NOMO-1 (cell line): ENCODE measurements at regions not wholly inside any gene's neighbourhood (a gene's known extent, or its start where the extent isn't known, plus 50 kb on each side); places are given as distances from the start of the nearest gene placed in this dataset.
"Not testable (repeated sequence)": the region's sequence is repeated elsewhere in the genome, so short reads cannot be mapped to it uniquely, and the experiment has no call there.

Source experiments
- DNase-seq, 2 experiments: peaks; one replicate each; lab custom pipeline; 2025; ENCODE audit not compliant: unreplicated experiment in 2 of 2; lab: John Stamatoyannopoulos, UW

DNA sequence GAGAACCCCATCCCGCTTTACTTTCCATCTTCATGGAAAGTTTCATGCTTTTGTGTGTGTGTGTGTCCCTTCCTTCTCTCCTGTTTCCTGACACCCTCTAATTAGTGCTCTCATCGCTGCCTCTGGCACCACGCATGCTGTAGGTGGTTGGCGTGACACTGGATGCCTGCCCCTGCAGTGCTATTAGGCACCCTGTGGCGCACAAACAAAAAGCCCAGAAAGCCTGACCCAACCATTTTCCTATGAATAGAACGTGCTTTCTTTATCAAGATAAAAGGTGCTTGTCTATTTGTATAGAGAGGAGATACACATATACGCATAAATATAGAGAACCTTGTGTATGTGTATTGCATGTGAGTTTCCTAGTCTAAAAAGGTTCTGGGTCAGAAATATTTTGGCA is 120.8 kb upstream of the CDCA7L start:
- DNase-seq, result no peak

DNA sequence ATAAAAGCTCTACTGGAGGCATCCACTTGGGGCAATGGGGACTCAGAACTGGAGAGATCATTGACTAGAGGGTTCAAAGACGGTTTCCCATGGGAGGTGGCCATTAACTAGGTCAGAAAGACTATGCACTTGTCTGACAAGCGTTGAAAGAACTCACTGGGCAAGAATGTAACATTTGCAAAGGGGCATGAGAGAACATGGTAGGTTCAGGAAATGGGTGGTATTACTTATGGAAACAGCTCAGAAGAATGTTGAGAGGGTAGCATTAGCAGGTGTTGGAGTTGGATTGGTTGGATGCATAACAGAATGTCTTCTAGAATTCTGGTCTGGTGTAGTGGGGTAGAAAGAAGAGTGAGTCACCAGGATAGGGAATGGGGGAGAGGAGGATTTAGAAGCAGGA is 119.1 kb upstream of the CDCA7L start:
- DNase-seq, result no peak

DNA sequence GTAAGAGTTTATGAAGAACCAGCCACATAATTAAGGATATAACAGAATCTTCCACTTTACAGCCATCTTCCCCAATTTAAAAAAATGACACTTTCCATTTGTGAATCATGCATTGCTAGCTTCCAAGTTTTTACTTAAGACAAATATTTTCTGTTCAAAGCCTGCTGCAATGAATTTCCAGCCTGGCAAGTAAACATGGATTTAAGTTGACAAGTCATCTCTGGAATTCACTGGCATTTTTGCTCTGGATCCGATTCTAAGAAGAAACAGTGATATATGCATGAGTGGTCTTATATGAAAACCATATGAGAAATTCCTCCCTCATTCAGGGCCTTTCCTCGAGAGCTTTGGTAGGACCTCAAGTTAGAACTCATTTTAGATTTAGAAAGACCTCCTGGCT is 116.1 kb upstream of the CDCA7L start:
- DNase-seq, result no peak

DNA sequence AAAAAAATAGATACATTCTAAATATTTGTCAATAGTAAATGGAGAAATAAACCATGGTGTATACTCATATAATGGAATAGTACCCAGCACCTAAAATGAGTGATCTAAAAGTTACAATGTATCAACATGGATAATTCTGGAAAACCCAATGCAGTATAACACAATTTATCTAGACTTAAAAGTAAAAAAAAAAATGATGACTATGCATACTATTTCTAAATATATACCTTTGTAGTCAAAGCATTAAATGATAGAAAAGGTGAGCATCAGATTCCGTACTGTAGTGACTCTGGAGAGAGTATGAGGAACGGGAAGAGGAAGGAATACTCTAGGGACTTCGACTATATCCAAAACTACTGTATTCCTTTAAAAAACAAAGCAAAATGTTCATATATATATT is 115.2 kb upstream of the CDCA7L start:
- DNase-seq, result no peak

DNA sequence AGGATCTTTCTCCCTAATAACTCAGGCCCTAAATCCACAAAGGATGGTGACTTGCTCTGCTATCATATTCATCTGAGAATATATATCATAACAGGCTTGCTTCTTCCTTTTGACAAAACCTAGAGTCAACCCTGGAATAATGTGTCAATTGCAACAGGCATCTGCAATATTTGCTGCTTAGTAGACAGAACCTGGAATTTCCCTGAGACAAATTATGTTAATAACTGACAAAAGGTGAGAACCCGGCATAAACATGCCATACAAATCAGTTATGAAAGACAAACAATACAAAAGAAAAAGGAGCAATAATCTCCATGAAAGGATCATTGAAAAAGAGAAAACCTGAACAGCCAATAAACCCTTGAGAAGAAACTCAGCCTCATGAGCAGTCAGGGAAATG is 114.5 kb upstream of the CDCA7L start:
- no peak for DNase-seq

DNA sequence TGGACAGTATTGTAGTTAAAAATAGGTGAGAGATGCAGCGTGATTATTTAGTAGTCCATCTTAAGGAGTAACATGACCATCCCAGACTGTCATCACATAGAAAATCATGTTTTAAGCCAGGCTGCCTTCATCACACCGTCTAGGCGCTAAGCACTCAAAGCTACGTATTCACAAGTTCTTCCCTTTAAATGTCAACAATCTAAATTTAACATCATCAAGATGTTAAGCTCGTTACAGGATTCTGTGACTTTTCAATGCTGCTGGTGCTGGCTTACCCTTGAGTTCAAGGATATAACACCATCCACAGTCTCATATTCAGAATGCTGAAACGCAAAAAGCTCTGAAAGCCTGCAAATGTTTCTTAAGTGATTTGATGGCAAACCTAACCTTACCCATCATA is 109.5 kb upstream of the CDCA7L start:
- no peak for DNase-seq

DNA sequence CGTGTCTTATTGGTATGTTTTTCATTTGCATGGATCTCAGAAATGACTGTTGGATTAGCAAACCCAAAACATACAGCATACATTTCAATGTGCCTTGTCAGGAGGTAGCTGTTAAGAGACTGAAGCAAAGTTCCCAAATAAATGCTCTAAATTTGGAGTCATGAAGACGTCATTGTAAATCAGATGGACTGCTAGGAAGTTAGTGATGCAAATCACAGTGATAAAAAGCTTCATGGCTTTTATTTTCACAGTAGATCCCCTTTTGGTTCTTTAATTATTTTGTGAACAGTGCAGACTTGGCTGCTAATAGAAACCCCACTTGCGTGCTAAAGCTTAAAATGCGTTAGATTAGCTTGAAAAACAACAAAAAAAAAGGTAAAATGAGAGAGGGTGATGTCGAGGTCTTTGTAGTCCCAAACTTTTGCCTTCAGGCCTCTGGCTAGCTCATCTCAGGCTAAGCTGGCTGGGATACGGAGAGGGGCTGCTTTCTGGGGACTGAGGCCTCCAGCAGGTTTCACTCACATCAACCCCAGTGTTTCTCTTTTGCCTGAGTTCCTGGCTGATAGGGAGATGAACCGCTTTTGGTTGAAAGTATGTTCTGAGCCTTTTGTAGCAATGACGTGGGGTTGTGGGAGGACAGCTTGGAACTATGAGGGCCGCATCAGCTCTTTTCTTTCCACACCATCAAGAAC is 107.1 kb upstream of the CDCA7L start:
- DNase-seq, result no peak

DNA sequence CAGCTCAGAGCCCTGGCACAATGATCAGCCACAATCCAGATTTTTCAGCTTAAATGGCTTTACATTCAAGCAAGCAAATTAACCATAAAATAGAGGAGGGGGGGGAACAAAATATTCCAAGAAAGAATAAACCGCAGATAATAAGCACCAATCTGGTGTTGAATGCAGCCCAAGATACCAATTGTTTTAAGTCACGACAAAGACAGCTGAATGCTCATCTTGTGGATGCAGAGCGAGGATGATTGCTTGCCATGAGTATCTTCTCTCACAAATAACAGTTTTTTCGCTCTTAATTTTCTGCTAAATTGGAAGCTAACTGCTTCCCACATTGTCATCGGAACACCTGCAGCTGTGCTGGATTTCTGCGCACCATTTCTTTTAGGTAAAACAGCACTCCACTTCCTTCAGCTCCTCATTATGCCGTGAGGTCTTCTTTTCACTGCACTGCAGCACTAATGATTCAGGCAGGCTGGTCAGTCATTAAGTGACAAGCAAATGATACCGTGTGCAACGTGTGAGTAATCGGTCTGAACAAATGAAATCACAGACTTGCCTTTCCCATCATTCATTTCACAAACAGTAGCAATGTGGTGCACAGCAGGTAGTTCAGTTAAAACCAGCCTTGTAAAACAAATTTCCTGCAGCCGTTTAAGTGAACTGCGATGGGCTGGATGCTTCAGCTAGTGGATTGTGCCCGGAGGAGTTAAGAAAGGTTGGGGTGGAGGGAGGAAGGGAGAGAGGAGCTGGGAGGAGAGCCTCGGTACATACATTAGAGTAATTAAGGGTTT is 106.4 kb upstream of the CDCA7L start:
- no peak for DNase-seq

DNA sequence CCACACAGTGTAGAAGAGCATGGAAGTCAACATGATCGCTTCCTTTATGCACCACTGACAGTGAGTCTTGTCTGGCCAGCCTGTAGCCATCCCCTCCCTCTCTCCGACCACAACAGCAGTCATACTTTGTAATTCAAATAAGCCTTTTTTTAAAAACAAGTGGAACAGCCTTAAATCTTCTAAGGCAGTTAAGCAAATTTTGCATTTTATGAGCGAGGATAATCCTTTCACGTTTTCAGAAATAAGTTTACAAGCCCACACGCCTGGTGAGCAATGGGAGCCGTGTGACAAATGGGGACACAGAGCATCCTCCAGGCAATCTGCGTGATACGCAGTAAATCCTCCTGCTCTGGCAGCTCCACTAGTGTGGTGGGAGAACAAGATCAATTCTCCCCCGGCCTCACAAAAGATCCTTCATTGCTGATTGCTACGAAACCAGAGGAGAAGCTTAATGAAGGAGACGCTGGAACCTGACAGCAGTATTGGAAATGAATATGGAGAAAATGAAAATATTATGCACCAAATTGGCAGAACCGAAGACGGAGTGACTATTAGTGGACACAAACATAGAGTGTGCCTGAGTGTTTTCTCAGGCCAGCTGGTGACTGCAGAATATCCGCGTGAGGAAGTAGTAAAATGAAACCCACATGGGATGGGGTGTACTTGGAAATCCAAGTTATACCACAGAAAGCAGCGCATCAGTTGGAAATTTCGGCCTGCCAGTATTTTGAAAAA is 104.2 kb upstream of the CDCA7L start:
- DNase-seq, result no peak

DNA sequence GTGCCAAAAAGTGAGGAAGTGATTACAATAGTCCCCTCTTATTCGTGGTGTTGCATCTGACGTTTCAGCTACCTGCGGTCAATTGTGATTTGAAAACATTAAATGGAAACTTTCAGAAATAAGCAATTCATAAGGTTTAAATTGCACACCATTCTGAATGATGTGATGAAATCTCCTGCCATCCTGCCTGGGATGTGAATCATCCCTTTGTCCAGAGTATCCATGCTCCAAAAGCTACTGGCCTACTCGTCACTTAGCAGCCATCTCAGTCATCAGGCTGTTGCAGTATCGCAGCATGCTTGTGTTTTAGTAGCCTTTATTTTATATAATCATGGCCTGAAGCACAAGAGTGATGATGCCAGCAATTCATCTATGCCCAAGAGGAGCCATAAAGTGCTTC is 97.7 kb upstream of the CDCA7L start:
- no peak for DNase-seq

DNA sequence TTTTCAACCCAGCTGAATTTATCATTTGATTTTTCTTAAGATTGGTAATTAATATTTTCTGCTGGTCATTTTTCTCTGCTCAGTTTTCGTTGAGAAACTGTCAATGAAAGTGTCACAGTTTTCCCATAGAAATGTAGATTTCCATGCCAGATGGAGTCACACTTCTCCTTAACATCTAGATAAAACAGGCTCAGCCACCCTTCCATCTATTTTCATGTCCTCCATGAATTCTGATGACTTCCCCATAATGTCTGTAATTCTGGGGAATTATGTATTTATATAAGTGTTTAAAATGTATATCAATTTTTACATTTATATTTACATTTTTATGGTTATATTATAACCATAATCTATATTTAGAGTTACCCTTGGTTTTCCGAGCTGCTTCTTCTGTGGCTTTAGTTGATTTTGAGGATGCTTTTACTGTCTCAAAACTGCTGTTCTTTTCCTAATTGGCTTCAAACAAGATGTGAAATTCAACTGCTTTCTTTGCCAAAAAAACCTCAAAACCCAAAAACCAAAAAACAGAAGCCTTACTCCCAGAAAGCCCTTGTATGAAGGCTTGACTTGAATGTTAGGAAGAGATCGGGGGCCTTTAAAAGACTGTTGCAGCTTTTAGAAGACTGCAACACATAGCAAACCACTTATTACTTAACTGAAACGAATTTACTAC is 95.4 kb upstream of the CDCA7L start:
- no peak for DNase-seq

DNA sequence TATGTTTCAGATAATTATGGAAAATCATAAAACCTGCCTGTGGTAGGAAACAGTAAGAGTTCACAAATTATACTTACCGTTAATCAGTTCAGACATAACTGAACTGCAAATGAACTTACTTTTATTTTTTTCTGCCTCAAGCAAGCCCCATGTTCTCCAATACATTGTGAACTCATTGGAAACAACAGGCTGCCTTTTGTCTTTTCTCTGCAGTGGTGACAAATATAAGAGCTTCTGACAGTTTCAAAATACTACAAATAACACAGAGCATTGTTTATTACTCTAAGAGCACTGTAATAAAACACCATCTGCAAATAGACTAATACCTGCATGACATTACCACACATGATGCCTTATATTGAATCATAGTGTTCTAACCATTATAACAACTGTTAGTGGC is 94.0 kb upstream of the CDCA7L start:
- DNase-seq, result no peak

DNA sequence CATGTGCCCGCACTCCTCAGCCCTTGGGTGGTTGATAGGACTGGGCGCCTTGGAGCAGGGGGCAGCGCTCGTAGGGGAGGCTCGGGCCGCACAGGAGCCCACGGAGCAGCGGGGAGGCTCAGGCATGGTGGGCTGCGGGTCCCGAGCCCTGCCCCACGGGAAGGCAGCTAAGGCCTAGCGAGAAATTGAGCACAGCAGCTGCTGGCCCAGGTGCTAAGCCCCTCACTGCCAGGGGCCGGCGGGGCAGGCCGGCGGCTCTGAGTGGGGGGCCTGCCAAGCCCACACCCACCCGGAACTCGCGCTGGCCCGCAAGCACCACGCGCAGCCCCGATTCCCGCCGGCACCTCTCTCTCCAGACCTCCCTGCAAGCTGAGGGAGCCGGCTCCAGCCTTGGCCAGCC is 86.7 kb upstream of the CDCA7L start:
- DNase-seq, result not testable (repeated sequence)

DNA sequence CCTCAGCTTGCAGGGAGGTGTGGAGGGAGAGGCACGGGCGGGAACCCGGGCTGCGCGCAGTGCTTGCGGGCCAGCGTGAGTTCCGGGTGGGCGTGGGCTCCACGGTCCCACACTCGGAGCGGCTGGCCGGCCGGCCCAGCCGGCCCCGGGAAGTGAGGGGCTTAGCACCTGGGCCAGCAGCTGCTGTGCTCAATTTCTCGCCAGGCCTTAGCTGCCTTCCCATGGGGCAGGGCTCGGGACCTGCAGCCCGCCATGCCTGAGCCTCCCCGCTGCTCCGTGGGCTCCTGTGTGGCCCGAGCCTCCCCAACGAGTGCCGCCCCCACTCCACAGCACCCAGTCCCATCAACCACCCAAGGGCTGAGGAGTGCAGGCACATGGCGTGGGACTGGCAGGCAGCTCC is 83.0 kb upstream of the CDCA7L start:
- not testable (repeated sequence) for DNase-seq

DNA sequence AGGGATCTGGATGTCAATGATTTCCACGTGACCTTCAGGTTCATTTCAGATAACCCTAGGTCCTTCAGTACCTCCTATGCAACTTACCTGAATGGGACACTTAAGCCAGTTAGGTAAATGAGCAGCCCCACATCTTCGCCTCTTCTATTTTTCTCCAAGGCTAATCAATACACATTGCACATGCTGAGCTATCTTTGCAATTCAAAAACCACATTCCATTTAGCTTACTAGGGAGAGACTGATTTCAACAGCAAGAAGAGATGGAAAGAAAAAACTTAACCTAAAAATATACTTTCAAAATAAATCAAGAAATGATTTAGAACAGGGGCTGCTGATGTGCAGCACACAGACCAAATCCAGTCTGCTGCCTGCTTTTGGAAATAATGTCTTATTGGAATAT is 81.8 kb upstream of the CDCA7L start:
- DNase-seq, result no peak

DNA sequence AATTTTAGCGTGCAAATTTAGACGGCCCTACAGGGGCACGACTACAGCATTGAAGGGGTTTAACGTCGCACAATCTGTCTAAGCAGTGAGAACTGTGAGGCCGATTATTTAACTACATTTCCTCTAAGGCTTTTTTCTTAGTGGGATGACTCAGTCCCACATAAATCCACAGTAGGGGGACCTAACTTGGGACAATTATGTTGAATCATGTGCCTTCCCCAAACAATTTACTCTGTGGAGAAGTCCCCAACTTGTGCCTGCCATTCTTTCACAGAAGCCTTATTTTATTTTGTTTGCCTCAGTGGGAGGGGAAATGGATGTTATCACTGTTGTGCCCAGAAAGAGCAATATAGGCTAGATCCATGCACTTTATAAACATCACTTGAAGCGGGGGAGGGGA is 80.3 kb upstream of the CDCA7L start:
- DNase-seq, result no peak

DNA sequence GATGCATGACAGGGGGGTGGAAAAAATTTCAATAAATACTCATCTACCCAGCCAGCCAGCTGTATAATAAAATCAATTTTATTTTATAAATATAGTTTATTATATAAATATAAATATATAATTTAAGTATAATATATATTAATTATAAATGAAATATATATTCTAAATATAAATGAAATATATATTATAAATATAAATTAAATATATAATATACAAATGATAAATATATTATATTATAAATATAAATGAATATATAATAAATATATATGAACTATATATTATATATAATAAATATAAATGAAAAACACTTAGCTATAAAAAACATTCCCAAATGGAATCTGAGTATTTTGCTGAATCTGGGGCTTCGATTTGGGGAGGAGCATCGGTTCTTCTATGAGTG is 79.4 kb upstream of the CDCA7L start:
- DNase-seq, result no peak

DNA sequence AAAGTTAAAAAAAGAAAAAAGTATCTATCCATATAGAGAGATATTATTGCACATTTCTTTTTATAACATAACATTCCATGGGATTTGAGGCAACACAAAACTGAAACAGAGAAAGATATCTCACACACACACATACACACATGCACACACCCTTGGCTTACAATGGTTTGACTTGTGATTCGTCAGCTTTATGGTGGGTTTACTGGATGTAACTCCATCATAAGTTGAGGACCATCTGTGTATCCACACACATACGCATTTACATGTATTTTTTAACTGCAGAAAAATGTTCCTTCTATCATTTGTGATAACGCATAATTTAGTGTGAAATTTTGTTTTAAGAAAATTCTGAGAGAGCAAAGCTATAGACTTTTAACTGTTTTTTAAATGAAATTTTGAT is 74.2 kb upstream of the CDCA7L start:
- no peak for DNase-seq

DNA sequence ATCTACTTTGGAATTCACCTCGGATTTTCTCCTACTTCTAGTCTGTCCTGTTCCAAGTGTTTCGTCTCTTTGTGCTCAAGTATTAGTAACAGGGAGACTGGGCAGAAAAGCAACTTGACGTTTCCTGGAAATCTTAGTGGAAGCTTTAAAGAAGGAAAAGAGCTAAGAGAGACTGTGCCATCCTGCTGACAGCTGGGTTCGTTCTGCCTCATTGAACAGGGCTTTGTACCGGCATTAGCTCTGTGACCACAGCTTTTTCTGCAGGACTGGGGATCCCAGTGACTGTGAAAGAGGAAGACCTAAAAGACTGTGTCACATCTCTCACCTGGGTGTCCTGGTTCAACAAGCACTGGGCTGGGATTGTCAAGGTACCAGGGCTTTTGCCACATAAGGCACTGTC is 70.8 kb upstream of the CDCA7L start:
- DNase-seq, result no peak

DNA sequence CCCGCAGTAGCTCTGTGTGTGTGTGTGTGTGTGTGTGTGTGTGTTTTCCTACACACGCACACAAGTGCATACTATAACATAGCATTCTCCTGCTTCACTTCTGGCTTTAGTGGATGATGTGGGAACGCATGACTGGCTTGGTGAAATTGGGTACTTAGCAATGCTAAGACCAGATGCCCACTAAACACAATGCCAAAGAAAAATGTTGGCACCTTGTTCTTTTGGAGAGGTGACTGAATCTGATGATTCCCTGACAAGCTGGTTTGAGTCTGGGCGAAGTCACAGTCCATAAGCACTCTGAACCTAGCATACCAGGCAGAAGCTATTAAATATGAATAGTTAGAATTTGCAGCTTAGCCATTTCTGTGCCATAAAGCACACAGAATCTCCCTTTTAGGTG is 68.0 kb upstream of the CDCA7L start:
- DNase-seq, result no peak

DNA sequence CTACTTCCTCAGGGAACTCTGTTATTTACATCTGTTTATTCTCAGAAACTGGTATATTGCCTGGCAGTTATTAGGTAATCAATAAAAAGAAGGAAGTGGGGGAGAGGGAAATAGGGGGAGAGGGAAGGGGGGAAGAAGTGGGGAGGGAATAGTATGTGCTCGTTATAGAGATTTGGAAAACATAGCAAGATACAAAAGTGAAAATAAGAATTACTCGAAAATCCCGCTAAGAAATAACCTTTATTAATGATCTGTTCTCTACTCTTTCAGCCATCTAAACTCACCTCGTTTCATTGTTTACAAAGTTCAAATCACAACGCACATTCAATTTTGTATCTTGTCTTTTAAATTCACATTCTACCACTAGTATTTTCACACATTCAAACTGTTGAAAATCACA is 63.0 kb upstream of the CDCA7L start:
- no peak for DNase-seq
